Islet precursor cell (in vitro differentiated cells): ENCODE measurements at regions not wholly inside any gene's neighbourhood (a gene's known extent, or its start where the extent isn't known, plus 50 kb on each side); places are given as distances from the start of the nearest gene placed in this dataset.

Source experiments
- DNase-seq: peaks from one replicate; pipeline ENCODE4 v3.0.0-alpha.2; 2018

- no peak for DNase-seq
Observed at GRCh38 chr20:9919271-9920014, 80.6 kb upstream of the PAK5 start.

GRCh38 chr20:9918348-9918747 is 79.5 kb upstream of the PAK5 start:
- no peak for DNase-seq

- no peak for DNase-seq
Observed at GRCh38 chr20:9916761-9917160, 77.9 kb upstream of the PAK5 start.

- no peak for DNase-seq
Observed at GRCh38 chr20:9912858-9913434, 74.1 kb upstream of the PAK5 start.

GRCh38 chr20:9912290-9912689 is 73.4 kb upstream of the PAK5 start:
- DNase-seq: no peak

- DNase-seq: no peak
Observed at GRCh38 chr20:9911519-9911918, 72.6 kb upstream of the PAK5 start.

- DNase-seq: no peak
Observed at GRCh38 chr20:9909167-9909566, 70.3 kb upstream of the PAK5 start.

GRCh38 chr20:9903048-9903655 is 64.3 kb upstream of the PAK5 start:
- no peak for DNase-seq

- DNase-seq: no peak
Observed at GRCh38 chr20:9889270-9889981, 50.5 kb upstream of the PAK5 start.
